ENCODE measurements at regions not wholly inside any gene's neighbourhood (a gene's known extent, or its start where the extent isn't known, plus 50 kb on each side); places are given as distances from the start of the nearest gene placed in this dataset.
A peak's percentile ranks its signal among the peaks of the same experiment; 100 is the strongest.

- Histone ChIP-seq H3K27ac (no peak overlapping the region), H3K9me3 (no peaks in the 10 kb centered on the region), H3K4me1 (no peaks in the 10 kb centered on the region), H3K27me3 (no peaks in the 10 kb centered on the region), H3K36me3 (replicated peaks in 1 of 2; ENCODE audit: insufficient read depth in 1 of 2, low read depth in 2 of 2) (no peaks in the 10 kb centered on the region), H3K4me3 (no peak overlapping the region)
- no peak for TF ChIP-seq POLR2A (IDR thresholded peaks at IDR 0.05)
- TF ChIP-seq, protein P1, sequence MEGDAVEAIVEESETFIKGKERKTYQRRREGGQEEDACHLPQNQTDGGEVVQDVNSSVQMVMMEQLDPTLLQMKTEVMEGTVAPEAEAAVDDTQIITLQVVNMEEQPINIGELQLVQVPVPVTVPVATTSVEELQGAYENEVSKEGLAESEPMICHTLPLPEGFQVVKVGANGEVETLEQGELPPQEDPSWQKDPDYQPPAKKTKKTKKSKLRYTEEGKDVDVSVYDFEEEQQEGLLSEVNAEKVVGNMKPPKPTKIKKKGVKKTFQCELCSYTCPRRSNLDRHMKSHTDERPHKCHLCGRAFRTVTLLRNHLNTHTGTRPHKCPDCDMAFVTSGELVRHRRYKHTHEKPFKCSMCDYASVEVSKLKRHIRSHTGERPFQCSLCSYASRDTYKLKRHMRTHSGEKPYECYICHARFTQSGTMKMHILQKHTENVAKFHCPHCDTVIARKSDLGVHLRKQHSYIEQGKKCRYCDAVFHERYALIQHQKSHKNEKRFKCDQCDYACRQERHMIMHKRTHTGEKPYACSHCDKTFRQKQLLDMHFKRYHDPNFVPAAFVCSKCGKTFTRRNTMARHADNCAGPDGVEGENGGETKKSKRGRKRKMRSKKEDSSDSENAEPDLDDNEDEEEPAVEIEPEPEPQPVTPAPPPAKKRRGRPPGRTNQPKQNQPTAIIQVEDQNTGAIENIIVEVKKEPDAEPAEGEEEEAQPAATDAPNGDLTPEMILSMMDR (IDR thresholded peaks at IDR 0.05) = peak; percentile 47 to 65 (median 60)
- intact Hi-C loops (cut with DNase I) = no loop called here
- ATAC-seq = no peak
- peak; percentile 44 to 58 (median 46) for DNase-seq
- WGBS, 2 donors = 14 to 19% methylated on average over 15 to 25 of the region's 25 CpGs
Measured at GRCh38 chr16:5615868-5616642, 518.5 kb upstream of the EEF2KMT start.

GRCh38 chr16:5607169-5607568, 509.6 kb upstream of the EEF2KMT start:
- Histone ChIP-seq H3K9me3 (no peaks in the 10 kb centered on the region), H3K27me3 (no peaks in the 10 kb centered on the region), H3K36me3 (replicated peaks in 1 of 2; ENCODE audit: insufficient read depth in 1 of 2, low read depth in 2 of 2) (no peaks in the 10 kb centered on the region), H3K4me3 (no peak overlapping the region), H3K27ac (no peak overlapping the region), H3K4me1 (no peaks in the 10 kb centered on the region)
- DNase-seq (no peak), ATAC-seq (no peak)
- 24 to 31% methylated on average over 12 of the region's 12 CpGs for WGBS, 2 donors
- intact Hi-C loops (cut with DNase I) = no loop called here
- TF ChIP-seq, protein P1 (IDR thresholded peaks at IDR 0.05) = no peak
- no peak for TF ChIP-seq POLR2A (IDR thresholded peaks at IDR 0.05)

DNA sequence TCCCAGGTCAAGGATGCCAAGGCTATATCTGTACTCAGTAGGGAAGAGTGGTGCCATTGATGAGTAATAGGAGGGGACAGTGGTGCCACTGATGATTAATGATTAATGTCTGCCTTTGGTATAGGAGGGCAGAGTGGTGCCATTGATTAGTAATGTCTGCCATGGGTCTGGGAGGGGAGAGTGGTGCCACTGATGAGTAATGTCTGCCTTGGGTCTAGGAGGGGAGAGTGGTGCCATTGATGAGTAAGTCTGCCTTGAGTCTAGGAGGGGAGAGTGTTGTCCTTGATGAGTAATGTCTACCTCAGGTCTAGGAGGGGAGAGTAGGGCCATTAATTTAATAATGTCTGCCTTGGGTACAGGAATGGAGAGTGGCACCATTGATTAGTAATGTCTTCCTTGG, 507.8 kb upstream of the EEF2KMT start:
- H3K4me1 ChIP-seq = no peaks in the 10 kb centered on the region
- TF ChIP-seq POLR2A (IDR thresholded peaks at IDR 0.05) = no peak
- TF ChIP-seq, protein P1 (IDR thresholded peaks at IDR 0.05) = no peak

DNA sequence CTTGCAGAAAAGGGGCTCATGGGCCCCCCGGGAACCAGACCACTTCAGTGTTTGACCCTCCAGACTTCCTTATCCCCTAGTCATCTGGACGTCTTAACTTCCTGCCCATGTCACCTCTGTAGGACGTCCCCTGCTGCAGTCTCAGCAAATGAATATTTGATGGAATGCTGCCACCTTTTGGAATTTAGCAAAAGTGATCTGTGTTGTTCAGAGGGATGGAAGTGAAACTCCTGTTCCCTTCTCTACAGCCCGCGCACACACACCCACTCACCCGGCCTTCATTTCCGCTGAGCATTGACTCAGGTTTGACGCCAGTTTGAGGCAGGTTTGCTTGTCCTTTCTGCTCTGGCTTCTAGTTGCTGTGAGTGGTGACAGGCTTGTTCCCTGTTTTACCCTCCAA, 507.2 kb upstream of the EEF2KMT start:
- Histone ChIP-seq H3K27me3 (no peaks in the 10 kb centered on the region), H3K36me3 (replicated peaks in 1 of 2; ENCODE audit: insufficient read depth in 1 of 2, low read depth in 2 of 2) (no peaks in the 10 kb centered on the region), H3K27ac (no peak overlapping the region), H3K9me3 (no peaks in the 10 kb centered on the region), H3K4me1 (no peaks in the 10 kb centered on the region), H3K4me3 (no peak overlapping the region)
- ATAC-seq = no peak
- 20 to 34% methylated on average over 8 of the region's 8 CpGs for WGBS, 2 donors
- intact Hi-C loops (cut with DNase I) = no loop called here
- TF ChIP-seq POLR2A (IDR thresholded peaks at IDR 0.05) = no peak
- TF ChIP-seq, protein P1 (IDR thresholded peaks at IDR 0.05) = no peak
- DNase-seq = no peak

More for the DNA sequence above, 507.8 kb upstream of the EEF2KMT start:
- no peak for ATAC-seq
- no peak for DNase-seq
- no peak overlapping the region for H3K4me3 ChIP-seq
- H3K36me3 ChIP-seq (replicated peaks in 1 of 2; ENCODE audit: insufficient read depth in 1 of 2, low read depth in 2 of 2) = no peaks in the 10 kb centered on the region
- no peaks in the 10 kb centered on the region for H3K9me3 ChIP-seq
- no peak overlapping the region for H3K27ac ChIP-seq
- no peaks in the 10 kb centered on the region for H3K27me3 ChIP-seq
- intact Hi-C loops (cut with DNase I) = no loop called here

DNA sequence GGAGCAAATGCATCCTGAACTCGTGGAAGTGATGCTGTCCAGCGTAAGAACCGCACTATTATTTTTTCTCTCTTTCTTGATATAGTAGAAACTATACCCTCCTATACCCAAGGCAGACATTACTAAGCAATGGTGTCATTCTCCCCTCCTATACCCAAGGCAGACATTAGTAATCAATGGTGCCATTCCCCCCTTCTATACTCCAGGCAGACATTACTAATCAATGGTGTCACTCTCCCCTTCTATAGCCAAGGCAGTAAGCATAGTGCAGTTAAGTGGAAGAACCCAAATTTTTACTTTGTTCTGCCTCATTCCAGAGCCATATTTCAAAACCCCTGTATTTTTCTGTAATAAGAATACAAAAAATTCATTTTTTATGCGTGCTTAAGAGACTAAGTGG, 506.2 kb upstream of the EEF2KMT start:
- Histone ChIP-seq H3K27me3 (no peaks in the 10 kb centered on the region), H3K27ac (no peak overlapping the region), H3K4me3 (no peak overlapping the region), H3K9me3 (no peaks in the 10 kb centered on the region), H3K36me3 (replicated peaks in 1 of 2; ENCODE audit: insufficient read depth in 1 of 2, low read depth in 2 of 2) (no peaks in the 10 kb centered on the region), H3K4me1 (no peaks in the 10 kb centered on the region)
- WGBS, 2 donors = 72 to 74% methylated on average over 4 of the region's 4 CpGs
- intact Hi-C loops (cut with DNase I) = no loop called here
- TF ChIP-seq POLR2A (IDR thresholded peaks at IDR 0.05) = no peak
- TF ChIP-seq, protein P1 (IDR thresholded peaks at IDR 0.05) = no peak
- no peak for DNase-seq
- no peak for ATAC-seq
